Endodermal cell (in vitro differentiated cells): ENCODE measurements at regions not wholly inside any gene's neighbourhood (a gene's known extent, or its start where the extent isn't known, plus 50 kb on each side); places are given as distances from the start of the nearest gene placed in this dataset.

Experiments used
- DNase-seq: peaks from one replicate; pipeline ENCODE4 v3.0.0-alpha.2; 2017
- H3K27ac ChIP-seq: 2 replicates; pipeline ENCODE4 v1.5.1; 2013; ENCODE audit warnings: mild to moderate bottlenecking, low read depth, low read length, moderate library complexity
- H3K27me3 ChIP-seq: 2 replicates; pipeline ENCODE4 v1.6.1; 2013; ENCODE audit warnings: mild to moderate bottlenecking, low read length, moderate library complexity; ENCODE audit not compliant: insufficient read depth, control insufficient read depth, poor library complexity, severe bottlenecking
- H3K36me3 ChIP-seq: 2 replicates; pipeline ENCODE4 v1.7.0; 2013; ENCODE audit warnings: mild to moderate bottlenecking, low read length, moderate library complexity; ENCODE audit not compliant: control insufficient read depth, insufficient read depth
- H3K4me1 ChIP-seq: one replicate; pipeline ENCODE4 v1.7.0; 2013; ENCODE audit warnings: low read length; ENCODE audit not compliant: control insufficient read depth, insufficient read depth
- H3K4me3 ChIP-seq: 2 replicates; pipeline ENCODE4 v1.5.1; 2013; ENCODE audit warnings: mild to moderate bottlenecking, low read length, moderate library complexity
- H3K9ac ChIP-seq: 2 replicates; pipeline ENCODE4 v1.6.1; 2013; ENCODE audit warnings: mild to moderate bottlenecking, low read length, moderate library complexity; ENCODE audit not compliant: poor library complexity, severe bottlenecking; ENCODE audit errors: extremely low read depth
- H3K9me3 ChIP-seq: 2 replicates; pipeline ENCODE4 v1.6.1; 2013; ENCODE audit warnings: mild to moderate bottlenecking, low read length, moderate library complexity; ENCODE audit not compliant: control insufficient read depth
- H3K27ac Mint-ChIP-seq: 2 replicates; pipeline ENCODE4 v1.8.0; 2020; ENCODE audit warnings: mixed read lengths
- H3K27me3 Mint-ChIP-seq: 2 replicates; pipeline ENCODE4 v1.8.0; 2021; ENCODE audit warnings: mild to moderate bottlenecking, mixed read lengths; ENCODE audit not compliant: insufficient read depth
- H3K36me3 Mint-ChIP-seq: 2 replicates; pipeline ENCODE4 v1.8.0; 2020; ENCODE audit warnings: low read depth, mixed read lengths
- H3K4me1 Mint-ChIP-seq: 2 replicates; pipeline ENCODE4 v1.8.0; 2020; ENCODE audit warnings: mixed read lengths
- H3K4me3 Mint-ChIP-seq: 2 replicates; pipeline ENCODE4 v1.8.0; 2020; ENCODE audit warnings: mild to moderate bottlenecking, moderate library complexity, mixed read lengths
- H3K9me3 Mint-ChIP-seq: 2 replicates; pipeline ENCODE4 v1.8.0; 2020; ENCODE audit warnings: mild to moderate bottlenecking, mixed read lengths
- CTCF ChIP-seq: fragments of 200-600 bp; sonication (generic); conservative IDR thresholded peaks from 2 replicates; pipeline ENCODE4 v1.5.0; 2021; ENCODE audit warnings: antibody characterized with exemption, mild to moderate bottlenecking
- WGBS, 2 experiments: methylation state at CpG; one replicate each; pipeline versions ENCODE4 v1.1.5 to v1.1.7; 2013; ENCODE audit warnings: missing lambda C conversion rate in 2 of 2, mixed read lengths in 1 of 2; ENCODE audit not compliant: insufficient coverage in 1 of 2, insufficient read length in 1 of 2; 5-methylcytosine and 5-hydroxymethylcytosine counted together

DNA sequence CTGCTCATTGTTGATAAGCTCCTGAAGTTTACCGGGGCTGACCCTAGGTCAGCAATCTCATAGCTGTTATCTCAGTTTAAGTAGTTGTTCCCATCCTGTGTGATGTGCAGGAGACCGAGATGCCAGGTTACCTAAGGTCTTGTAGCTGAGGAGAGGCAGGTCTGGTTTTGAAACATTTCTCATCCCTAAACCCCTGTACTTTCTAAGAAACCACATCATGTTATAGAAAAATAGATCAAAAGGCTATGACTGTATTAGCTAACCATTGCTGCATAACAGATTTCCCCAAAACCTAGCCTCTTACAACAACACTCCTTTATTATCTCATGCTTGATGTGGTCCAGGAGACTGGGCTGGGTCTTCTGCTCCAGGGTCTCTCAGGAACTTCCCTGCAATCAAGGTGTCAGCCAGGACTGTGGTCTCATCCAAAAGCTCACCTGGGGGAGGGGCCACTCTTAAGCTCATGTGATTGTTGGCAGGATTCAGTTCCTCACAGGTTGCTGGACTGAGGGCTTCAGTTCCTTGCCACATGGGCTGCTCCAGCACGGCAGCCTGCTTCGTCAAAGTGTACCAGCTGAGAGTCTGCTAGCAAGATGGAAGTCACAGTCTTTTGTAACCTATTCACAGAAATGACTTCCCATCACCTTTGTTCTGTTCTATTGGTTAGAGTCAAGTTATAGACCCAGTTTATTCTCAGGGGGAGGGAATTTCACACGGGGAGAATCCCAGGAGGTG is 60.9 kb upstream of the CLCN4 start:
- Histone ChIP-seq H3K9me3 (no peaks in the 10 kb centered on the region), H3K36me3 (peaks cover 19% of the 10 kb centered on the region), H3K4me1 (no peaks in the 10 kb centered on the region), H3K9ac (no peak overlapping the region), H3K4me3 (no peak overlapping the region), H3K27me3 (no peaks in the 10 kb centered on the region), H3K27ac (no peak overlapping the region)
- H3K9me3 Mint-ChIP-seq, result peaks cover 75% of the 10 kb centered on the region
- H3K4me1 Mint-ChIP-seq, result peaks cover 4% of the 10 kb centered on the region
- no peaks in the 10 kb centered on the region for H3K27me3 Mint-ChIP-seq
- peaks cover 60% of the 10 kb centered on the region for H3K36me3 Mint-ChIP-seq
- no peak overlapping the region for H3K4me3 Mint-ChIP-seq
- 89 to 100% methylated on average over 1 to 5 of the region's 5 CpGs for WGBS, 2 experiments
- no peak overlapping the region for H3K27ac Mint-ChIP-seq
- no peak for DNase-seq
- TF ChIP-seq CTCF, result no peak

DNA sequence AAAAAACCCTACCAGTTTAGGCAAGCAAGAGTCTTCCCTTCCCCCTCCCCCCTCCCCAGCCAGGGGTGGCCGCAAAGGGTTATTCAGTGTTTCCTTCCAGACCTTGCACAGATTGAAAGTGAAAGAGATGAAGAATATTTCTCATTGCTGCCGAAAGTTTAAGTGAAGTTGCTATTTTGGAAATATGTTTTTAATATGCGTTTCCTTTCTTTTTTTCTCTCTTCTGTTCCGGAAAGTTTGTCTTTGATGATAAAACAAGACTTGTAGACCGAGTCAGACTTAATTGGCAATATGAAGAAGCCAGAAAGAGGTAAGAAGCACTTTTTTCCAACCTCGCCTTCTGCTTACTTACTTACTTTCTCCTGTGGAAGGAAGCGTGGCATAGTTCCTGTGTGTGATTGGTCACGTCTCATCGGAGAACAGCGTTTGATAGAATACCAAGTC is 58.5 kb upstream of the CLCN4 start:
- 95 to 97% methylated on average over 3 to 9 of the region's 10 CpGs for WGBS, 2 experiments
- no peaks in the 10 kb centered on the region for H3K4me1 ChIP-seq
- H3K4me1 Mint-ChIP-seq, result no peaks in the 10 kb centered on the region
- H3K36me3 ChIP-seq, result peaks cover 11% of the 10 kb centered on the region
- H3K27me3 Mint-ChIP-seq, result no peaks in the 10 kb centered on the region
- peaks cover 73% of the 10 kb centered on the region for H3K9me3 Mint-ChIP-seq
- H3K9me3 ChIP-seq, result no peaks in the 10 kb centered on the region
- H3K4me3 Mint-ChIP-seq, result no peak overlapping the region
- no peak overlapping the region for H3K27ac Mint-ChIP-seq
- H3K9ac ChIP-seq, result no peak overlapping the region
- no peaks in the 10 kb centered on the region for H3K27me3 ChIP-seq
- DNase-seq, result no peak
- no peak overlapping the region for H3K27ac ChIP-seq
- TF ChIP-seq CTCF, result no peak
- peaks cover 57% of the 10 kb centered on the region for H3K36me3 Mint-ChIP-seq
- no peak overlapping the region for H3K4me3 ChIP-seq

DNA sequence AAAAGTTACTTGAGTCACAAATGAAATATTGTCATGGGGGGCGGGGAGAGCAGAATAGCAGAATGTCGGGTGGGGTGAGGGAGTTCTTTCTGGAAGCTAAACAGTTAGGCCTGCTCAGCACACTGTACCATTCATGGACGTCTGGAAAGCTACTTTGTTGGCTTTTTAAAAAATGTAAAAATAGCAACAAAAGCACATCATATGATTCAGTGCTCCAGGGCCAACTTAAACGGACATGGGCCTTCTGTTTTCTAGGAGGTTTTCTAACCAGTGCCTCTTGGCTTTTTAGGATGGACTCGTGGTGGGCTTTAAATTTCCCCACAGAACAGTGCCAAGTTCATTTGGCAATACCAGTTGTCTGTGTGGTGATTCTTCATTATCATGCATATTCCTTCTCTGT is 57.4 kb upstream of the CLCN4 start:
- 86 to 88% methylated on average over 1 to 5 of the region's 5 CpGs for WGBS, 2 experiments
- Histone ChIP-seq H3K9ac (no peak overlapping the region), H3K4me1 (no peaks in the 10 kb centered on the region), H3K27ac (no peak overlapping the region), H3K9me3 (no peaks in the 10 kb centered on the region), H3K4me3 (no peak overlapping the region), H3K36me3 (peaks cover 11% of the 10 kb centered on the region), H3K27me3 (no peaks in the 10 kb centered on the region)
- H3K27me3 Mint-ChIP-seq, result no peaks in the 10 kb centered on the region
- peaks cover 60% of the 10 kb centered on the region for H3K36me3 Mint-ChIP-seq
- DNase-seq, result no peak
- no peaks in the 10 kb centered on the region for H3K4me1 Mint-ChIP-seq
- peaks cover 74% of the 10 kb centered on the region for H3K9me3 Mint-ChIP-seq
- H3K4me3 Mint-ChIP-seq, result no peak overlapping the region
- H3K27ac Mint-ChIP-seq, result no peak overlapping the region
- TF ChIP-seq CTCF, result no peak
